ENCODE measurements at regions not wholly inside any gene's neighbourhood (a gene's known extent, or its start where the extent isn't known, plus 50 kb on each side); places are given as distances from the start of the nearest gene placed in this dataset.

GRCh38 chr9:16134351-16134750, 581.5 kb downstream of the CCDC171 start:
- no peak for DNase-seq
- no peak overlapping the region for H4K5ac ChIP-seq (ENCODE audit: insufficient read length, low read depth, low read length)
- Mint-ChIP-seq H3K27ac (no peak overlapping the region), H3K4me1 (peaks cover 10 to 13% of the 10 kb centered on the region in 2 experiments), H3K4me3 (no peak overlapping the region), H3K27me3 (ENCODE audit: low read depth) (peaks cover 22% of the 10 kb centered on the region), H3K36me3 (ENCODE audit: insufficient read depth in 1 of 3, low read depth in 3 of 3) (peaks cover 0 to 9% (median 3%) of the 10 kb centered on the region in 3 experiments; a peak in 5 of 7 replicates), H3K9me3 (peaks cover 0 to 11% of the 10 kb centered on the region in 2 experiments; a peak in 2 of 5 replicates)
- no peaks in the 10 kb centered on the region for H4K20me1 ChIP-seq (ENCODE audit: control insufficient read depth, insufficient read depth, insufficient read length)
- no peak overlapping the region for H2BK20ac ChIP-seq (ENCODE audit: low read depth, low read length, poor library complexity, severe bottlenecking)
- H3K18ac ChIP-seq (ENCODE audit: insufficient read length, low read depth, low read length): no peak overlapping the region
- H3K56ac ChIP-seq (ENCODE audit: insufficient read length, low read depth, low read length): no peak overlapping the region
- no peak overlapping the region for H3K4me2 ChIP-seq (ENCODE audit: insufficient read depth, insufficient read length, low read length)
- no peak overlapping the region for H3K27ac ChIP-seq (ENCODE audit: insufficient read length, low read depth, low read length)
- no CpG with 5 or more reads among the region's 4 CpGs for WGBS (ENCODE audit: extremely low coverage, insufficient read length, low lambda C conversion rate)
- H2BK120ac ChIP-seq (ENCODE audit: low read depth, low read length, poor library complexity, severe bottlenecking): no peak overlapping the region
- H3K4me1 ChIP-seq (ENCODE audit: insufficient read depth, low read length): no peaks in the 10 kb centered on the region
- no peak overlapping the region for H4K8ac ChIP-seq (replicated peaks; ENCODE audit: insufficient read length, low read depth, low read length)
- H2AFZ ChIP-seq (ENCODE audit: low read length): no peak overlapping the region
- no peak overlapping the region for H2BK5ac ChIP-seq (ENCODE audit: insufficient read length, low read length)
- no peak overlapping the region for H2BK15ac ChIP-seq (ENCODE audit: low read depth, low read length)
- no peak for TF ChIP-seq CTCF (conservative IDR thresholded peaks at IDR 0.05)
- no peak overlapping the region for H3T11ph ChIP-seq (ENCODE audit: low read length)
- H3K14ac ChIP-seq (ENCODE audit: insufficient read depth, low read length): no peak overlapping the region
- no peak overlapping the region for H3K4ac ChIP-seq (ENCODE audit: low read depth, low read length)
- no peaks in the 10 kb centered on the region for H3K23me2 ChIP-seq (ENCODE audit: insufficient read length, low read depth, low read length, poor library complexity, severe bottlenecking)
- no peaks in the 10 kb centered on the region for H3K79me1 ChIP-seq (ENCODE audit: insufficient read depth, low read depth, low read length, poor library complexity, severe bottlenecking)
- H3K9me3 ChIP-seq (ENCODE audit: control insufficient read depth, low read depth, low read length): no peaks in the 10 kb centered on the region
- H3K9ac ChIP-seq (ENCODE audit: extremely low read depth, insufficient read length, low read length): no peak overlapping the region
- H2AK5ac ChIP-seq (ENCODE audit: insufficient read length, low read length): no peak overlapping the region
- H4K91ac ChIP-seq (ENCODE audit: insufficient read length, low read depth, low read length): no peak overlapping the region
- H3K23ac ChIP-seq (ENCODE audit: insufficient read length, low read depth, low read length): no peak overlapping the region
- no peaks in the 10 kb centered on the region for H3K79me2 ChIP-seq (ENCODE audit: insufficient read depth, low read length)
- H2BK12ac ChIP-seq (ENCODE audit: insufficient read length, low read depth, low read length): no peak overlapping the region
- H3K27me3 ChIP-seq (ENCODE audit: insufficient read depth, low read length): no peaks in the 10 kb centered on the region
